GM12874 (cell line): ENCODE measurements at regions not wholly inside any gene's neighbourhood (a gene's known extent, or its start where the extent isn't known, plus 50 kb on each side); places are given as distances from the start of the nearest gene placed in this dataset.

Experiments used
- TF ChIP-seq, protein P1 (sequence below): IDR thresholded peaks from 2 replicates; pipeline ENCODE4 v1.5.1; 2011; ENCODE audit warnings: low read depth, mild to moderate bottlenecking, control low read depth, low read length, moderate library complexity; ENCODE audit not compliant: insufficient read depth

DNA sequence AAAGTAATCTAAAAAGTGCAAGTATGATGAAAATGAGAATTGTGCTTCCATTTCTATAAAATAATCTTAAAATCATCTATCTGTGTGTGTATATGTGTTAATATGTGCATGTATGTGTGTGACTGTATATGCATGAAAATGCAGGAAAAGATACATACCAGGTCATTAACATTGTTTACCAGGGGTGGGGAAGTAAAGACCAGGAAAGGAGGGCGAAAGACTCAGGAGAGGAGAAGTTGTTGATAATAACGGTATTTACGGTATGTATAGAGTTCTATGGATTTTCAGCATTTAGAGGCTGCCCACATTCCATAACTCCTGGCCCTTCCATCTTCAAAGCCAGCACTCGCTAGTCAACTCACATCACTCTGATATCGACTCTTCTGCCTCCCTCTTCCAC lies 111.0 kb upstream of the SPDL1 start:
- TF ChIP-seq, protein P1, sequence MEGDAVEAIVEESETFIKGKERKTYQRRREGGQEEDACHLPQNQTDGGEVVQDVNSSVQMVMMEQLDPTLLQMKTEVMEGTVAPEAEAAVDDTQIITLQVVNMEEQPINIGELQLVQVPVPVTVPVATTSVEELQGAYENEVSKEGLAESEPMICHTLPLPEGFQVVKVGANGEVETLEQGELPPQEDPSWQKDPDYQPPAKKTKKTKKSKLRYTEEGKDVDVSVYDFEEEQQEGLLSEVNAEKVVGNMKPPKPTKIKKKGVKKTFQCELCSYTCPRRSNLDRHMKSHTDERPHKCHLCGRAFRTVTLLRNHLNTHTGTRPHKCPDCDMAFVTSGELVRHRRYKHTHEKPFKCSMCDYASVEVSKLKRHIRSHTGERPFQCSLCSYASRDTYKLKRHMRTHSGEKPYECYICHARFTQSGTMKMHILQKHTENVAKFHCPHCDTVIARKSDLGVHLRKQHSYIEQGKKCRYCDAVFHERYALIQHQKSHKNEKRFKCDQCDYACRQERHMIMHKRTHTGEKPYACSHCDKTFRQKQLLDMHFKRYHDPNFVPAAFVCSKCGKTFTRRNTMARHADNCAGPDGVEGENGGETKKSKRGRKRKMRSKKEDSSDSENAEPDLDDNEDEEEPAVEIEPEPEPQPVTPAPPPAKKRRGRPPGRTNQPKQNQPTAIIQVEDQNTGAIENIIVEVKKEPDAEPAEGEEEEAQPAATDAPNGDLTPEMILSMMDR = no peak

DNA sequence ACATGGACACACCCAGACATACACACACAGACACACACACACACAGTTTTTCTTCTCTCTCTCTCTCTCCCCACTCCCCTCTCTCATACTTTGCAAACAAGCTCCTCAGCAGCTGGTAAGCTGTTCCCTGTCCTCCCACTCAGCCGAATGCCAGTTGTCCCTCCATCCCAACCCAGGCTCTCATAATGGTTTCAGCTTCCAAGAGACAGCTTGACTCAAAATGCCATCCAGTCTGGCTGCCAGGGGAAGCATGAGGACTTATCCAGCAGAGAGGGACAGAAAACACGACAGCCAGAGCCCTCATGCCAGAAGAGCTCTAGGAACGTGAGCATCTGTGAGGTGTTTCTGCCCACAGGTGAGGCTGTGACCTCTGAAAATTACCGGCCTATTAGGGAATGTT lies 112.6 kb upstream of the SPDL1 start:
- TF ChIP-seq, protein P1 = no peak

DNA sequence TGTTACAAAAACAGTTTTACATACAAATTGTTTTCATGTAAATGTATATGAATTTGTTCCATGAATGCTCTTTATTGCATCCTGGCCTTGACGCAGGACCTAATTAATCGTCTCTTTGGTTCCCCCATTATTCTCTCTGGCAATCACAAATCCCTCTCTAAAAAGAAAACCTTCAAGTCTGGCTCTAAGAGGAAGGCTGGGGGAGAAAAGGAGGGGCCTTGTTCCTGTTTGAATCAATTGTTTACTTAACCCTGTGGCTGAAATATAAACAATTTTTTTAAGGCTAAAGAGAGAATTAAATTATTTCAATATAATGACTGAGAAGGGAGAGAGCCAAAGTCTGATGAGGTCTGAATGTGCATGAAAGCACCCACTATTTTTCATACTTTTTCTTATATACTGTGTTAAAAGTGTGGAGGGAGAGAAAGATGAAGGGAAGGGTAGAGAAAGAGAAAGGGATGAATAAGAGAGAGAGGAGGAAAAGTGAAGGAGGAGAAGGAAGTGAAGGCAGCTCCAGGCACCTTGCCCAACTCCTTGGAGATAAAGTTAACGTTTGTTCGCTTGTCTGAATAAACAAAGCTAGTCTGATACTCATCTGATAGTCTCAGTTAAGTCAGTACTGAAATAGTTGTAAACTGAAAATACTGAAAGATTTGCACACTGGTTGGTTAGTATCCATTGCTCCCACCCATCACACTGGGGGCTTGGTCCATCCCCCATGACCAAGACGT lies 116.4 kb upstream of the SPDL1 start:
- TF ChIP-seq, protein P1 = no peak

DNA sequence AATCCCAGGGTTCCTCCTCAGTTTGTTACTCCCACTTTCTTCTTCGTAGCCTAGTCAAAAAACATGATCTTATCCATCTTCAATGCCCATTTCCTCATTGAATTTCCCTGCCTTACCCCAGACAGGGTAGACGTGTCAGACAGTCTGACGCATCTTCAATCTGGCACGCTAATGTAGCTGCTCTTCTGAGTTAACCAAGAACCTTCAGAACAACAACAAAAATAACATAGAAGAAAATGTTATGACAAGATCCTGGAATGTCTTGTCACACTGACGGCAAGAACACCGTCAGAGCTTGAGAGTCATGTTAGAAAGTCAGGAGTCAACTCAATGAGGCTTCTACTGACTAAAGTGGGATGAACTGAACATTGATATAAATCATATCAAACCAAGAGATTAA lies 122.7 kb upstream of the SPDL1 start:
- TF ChIP-seq, protein P1 = no peak

DNA sequence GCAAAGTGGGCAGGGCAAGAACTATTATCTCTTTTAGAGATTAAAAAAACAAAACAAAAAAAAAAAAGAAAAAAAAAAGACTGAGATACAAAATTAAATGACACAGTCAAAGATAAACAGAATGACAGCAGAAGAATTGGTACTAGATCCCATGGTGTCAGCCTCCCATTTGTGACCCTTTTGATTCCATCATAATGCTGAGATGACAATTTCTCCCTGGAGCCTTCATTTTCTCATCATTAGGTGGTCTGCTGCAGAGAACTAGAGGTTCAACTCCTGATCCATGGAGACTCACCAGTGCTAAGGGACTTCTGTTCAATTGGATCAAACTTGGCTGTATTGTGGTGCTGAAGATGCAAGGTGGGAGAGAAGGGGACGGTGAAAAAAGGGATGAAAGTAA lies 123.5 kb upstream of the SPDL1 start:
- TF ChIP-seq, protein P1 = no peak

DNA sequence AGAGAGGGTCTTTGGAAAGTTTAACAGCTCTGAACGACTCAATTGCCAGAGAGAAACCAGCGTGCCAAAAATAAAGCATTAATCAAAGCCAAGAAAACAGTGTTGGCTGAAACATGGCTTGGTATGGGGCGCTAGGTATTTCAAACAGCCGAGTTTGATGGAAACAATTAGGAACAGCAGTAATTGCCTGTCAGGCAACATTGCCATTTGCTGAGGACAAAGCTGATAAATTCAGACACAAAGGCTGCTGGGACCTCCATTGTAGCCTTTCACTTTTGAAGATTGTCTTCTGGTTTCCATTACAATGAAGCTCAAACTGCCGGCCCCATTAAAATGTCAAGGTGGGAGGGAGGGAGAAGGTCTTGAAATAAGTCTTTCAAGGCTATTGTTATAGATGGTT lies 125.4 kb upstream of the SPDL1 start:
- TF ChIP-seq, protein P1 = no peak

DNA sequence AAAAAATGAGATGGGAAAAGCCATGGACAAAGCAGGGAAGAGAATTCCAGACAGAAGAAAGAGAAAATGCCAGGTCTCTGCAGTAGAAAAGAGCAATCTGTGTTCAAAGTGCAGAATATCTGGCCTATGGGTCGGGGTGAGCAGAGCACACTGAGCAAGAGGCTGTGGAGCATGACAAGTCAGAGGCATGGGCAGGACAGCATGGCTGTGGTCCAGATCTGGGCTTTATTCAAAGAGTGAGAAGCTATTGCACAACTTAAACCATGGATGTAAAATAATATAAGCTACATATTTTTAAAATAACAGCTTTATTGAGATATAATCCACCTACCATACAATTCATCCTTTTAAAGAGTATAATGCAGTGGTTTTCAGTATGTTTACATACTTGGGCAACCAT lies 133.1 kb upstream of the SPDL1 start:
- TF ChIP-seq, protein P1 = no peak
